ENCODE measurements at regions not wholly inside any gene's neighbourhood (a gene's known extent, or its start where the extent isn't known, plus 50 kb on each side); places are given as distances from the start of the nearest gene placed in this dataset.

- DNase-seq, result no peak
These were observed 319.6 kb downstream of the GPATCH2 start for GRCh38 chr1:217311269-217311668.

- no peak for DNase-seq
These were observed 349.6 kb downstream of the GPATCH2 start for GRCh38 chr1:217281332-217281731.

DNA sequence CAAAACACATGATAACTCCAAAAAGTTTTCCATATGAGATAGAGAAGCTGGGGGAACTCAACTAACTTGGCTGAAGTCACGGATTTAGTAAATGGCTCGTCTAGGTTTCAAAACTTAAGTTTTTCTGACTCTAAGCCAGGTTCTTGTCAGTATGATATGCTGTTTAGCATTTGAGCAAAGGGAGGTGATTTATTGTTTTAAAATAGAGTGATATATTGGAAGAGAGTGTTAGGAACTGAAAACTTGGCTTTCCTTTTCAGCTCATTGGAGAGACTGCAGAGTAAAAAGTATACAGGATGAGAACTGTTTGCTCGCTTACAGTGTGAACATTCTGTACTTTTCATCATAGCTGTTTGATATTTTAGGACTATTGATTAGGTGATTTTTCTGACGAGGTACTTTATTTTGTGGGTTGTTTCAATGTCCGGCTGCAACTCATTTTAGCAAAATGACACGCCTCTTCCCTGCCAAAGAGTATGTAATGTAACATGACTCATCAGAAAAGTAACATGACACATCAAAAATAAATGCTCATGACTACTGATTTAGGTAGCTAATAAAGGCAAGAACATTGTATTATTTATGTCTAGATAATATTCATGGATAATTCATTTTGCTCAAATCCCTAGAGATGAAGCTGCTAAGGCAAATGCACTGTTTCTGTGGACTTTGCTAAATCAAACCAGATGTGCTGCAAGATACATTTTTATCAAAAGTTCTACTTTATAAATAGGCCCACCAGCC lies 355.1 kb downstream of the GPATCH2 start:
- DNase-seq, result no peak

GRCh38 chr1:217274927-217275654 lies 355.8 kb downstream of the GPATCH2 start:
- no peak for DNase-seq

DNA sequence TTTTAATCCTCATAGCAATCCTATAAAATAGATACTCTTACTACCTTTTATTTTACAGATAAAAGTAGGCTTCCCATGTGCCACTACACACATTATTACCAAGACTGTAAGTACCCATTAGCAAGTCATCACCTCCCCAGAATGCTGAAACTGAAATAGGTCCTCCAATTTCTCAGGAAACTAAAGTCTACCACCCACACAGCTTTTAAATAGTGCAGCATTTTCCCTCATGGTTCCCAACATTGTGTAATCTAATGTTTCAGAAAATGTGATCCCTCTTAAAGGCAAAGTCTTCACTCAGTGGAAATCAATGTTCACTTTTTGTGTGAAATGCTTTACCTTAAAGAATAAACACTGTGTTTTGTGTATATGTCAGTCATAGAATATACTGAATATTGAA lies 356.5 kb downstream of the GPATCH2 start:
- no peak for DNase-seq

- no peak for DNase-seq
These were observed 357.0 kb downstream of the GPATCH2 start for GRCh38 chr1:217273866-217274265.

GRCh38 chr1:217272385-217272784 lies 358.5 kb downstream of the GPATCH2 start:
- DNase-seq, result no peak

GRCh38 chr1:217270101-217270500 lies 360.8 kb downstream of the GPATCH2 start:
- no peak for DNase-seq

DNA sequence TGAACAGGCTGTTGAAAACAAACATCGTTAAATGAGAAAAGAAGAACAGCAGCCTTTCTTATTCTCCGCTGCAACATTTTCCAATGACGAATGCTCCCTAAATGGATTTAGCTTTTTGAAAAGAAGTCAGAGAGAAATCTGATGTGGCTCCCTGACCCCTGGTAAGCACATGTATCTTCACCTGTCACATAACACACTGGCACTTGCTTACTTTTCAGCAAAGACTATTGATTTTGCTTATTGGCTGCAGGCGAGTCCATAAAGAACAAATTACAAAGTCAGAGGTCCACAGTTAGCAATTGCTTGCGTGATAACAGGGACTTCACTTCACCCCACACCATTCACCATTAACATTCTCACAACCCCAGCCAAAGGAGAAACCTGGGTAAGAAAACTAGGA lies 362.8 kb downstream of the GPATCH2 start:
- no peak for DNase-seq

DNA sequence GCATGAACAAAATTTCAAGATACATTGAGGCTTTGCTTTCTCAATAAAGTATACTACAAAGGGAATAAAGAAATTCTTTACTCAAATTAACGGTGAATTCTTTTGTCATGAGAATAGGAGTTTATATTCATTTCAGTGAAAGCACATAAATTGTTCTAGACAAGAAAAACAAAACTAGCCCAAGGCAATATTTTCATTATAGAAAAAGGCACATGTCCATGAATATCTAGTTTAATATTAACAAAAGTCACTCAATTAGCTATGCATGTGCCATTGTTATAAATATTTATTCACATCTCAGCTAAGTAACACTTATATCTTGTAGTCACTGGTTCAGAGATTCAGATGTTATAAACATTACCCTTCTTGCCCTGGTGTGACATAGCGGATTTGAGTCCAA lies 369.3 kb downstream of the GPATCH2 start:
- no peak for DNase-seq

- DNase-seq, result no peak
These were observed 370.2 kb downstream of the GPATCH2 start for GRCh38 chr1:217260676-217261075.

GRCh38 chr1:217253985-217254384 lies 376.9 kb downstream of the GPATCH2 start:
- DNase-seq, result no peak

- no peak for DNase-seq
These were observed 377.5 kb downstream of the GPATCH2 start for GRCh38 chr1:217253351-217253750.

DNA sequence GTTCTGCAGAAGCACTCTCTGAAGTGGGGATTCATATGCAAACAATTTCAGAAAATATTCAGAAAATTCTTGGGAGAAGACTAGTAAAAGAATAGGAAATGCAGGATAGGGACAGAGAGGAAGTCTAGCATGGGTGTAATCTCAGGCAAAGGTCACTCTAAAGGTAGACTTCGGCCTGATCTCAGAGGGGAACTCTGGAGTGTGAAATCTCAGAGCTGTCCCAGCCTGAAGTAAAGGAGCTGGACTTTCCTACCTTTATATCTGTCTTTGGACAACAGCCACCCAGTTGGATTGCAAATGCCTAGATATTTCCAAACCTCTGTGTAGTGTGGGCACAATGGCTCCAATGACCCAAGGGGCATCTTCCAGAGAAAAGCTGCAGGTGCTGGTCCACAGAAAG lies 379.8 kb downstream of the GPATCH2 start:
- no peak for DNase-seq

DNA sequence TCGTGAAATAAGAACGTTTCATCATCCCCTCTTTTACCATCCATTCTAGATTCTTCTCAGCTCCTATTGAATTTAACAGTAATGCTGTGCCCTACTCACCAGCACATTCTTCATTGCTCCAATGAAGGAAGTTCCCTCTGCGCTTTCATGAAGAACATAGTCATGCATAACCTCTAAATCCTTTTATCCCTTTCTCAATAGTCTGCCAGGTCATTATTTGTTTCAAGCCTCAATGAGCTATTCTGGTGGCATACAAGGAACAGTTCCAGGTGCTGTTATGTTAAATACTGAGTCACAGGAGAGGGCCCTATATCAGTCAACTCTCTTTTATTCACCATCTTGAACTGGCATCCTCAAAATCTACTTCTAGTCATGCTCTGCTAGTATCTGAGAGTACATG lies 381.0 kb downstream of the GPATCH2 start:
- no peak for DNase-seq

DNA sequence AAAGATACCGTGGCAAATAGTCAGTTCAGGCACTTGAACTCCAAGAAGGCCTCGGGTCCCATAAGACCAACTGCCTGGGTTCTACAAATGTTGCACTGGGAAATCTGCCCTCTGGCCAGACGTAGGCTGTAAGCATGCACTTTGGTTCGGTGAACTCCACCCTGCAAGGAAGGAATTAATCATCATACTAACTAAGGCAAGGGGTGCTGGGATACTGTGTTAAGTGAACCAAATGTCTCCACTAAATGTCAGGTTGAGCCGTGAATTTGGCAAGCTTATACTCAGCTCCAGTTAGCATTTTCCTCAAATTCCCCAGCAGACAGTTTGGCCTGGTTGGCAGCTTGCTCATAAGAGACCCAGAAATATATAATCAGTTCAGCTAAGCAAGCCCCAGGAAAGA lies 385.9 kb downstream of the GPATCH2 start:
- DNase-seq, result no peak

GRCh38 chr1:217240656-217241055 lies 390.2 kb downstream of the GPATCH2 start:
- no peak for DNase-seq

DNA sequence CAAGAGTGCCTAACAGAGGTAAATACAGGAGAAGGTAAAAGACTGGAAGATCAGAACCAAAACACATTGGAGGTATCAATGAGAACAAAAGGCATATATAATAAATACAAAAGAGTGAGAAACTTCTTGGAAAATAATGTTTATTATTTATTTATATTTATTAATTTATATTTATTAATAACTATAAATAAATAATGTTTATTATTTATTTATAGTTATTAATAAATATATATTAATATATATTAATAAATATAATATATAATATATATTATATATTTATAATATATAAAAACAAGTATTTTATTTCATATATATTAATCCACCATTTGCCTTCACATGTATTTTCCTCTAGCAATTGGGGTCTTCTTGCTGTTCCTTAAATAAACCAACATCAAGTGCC lies 391.9 kb downstream of the GPATCH2 start:
- no peak for DNase-seq

GRCh38 chr1:217230412-217230811 lies 400.5 kb downstream of the GPATCH2 start:
- DNase-seq, result no peak

DNA sequence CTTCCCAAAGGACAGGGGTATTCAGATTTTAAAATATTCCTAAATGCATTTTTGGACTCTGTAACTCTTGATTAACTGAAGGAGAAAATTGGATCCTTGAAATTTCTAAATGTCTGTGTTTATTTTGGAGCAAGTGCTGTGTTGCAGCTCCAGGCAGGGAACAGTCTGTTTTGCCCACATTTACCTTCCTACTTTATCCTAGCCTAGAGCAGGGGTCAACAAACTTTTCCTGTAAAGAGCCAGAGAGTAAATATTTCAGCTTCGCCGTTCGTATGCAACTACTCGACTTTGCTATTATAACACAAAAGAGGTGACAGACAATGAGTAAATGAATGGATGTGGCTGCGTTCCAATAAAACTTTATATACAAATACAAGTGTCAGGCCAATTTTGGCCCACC lies 402.2 kb downstream of the GPATCH2 start:
- DNase-seq, result no peak

DNA sequence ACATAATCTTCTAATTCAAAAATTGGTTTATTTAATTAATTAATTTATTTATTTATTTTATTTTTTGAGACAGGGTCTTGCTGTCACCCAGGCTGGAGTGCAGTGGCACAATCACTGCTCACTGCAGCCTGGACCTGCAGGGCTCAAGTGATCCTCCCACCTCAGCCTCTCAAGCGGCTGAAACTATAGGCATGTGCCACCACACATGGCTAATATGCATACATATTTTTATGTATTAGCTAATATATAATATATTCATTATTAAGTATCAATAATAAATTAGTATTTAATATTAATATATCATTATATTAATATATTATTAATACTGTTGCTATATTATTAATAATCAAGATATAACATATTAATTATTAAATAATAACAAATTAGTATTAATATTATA lies 406.7 kb downstream of the GPATCH2 start:
- DNase-seq, result no peak

DNA sequence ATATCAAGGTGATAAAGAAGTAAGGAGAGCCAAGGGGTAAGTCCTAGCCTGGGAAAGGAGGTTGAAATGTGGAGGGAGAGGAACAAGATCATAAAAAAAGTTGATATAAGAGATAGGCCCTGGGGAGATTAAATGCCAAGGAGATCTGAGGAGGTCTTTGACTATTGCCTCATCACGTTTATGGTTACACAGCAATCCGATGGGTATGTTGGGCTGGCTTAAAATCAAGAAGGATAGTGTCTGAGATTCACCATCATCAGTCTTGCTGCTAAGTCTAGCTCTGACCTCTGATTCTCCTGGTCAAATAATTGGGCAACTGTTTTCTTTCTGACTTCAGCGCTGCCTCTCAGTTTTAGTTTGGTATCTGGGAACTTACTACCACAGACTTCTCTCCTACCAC lies 416.3 kb downstream of the GPATCH2 start:
- no peak for DNase-seq

DNA sequence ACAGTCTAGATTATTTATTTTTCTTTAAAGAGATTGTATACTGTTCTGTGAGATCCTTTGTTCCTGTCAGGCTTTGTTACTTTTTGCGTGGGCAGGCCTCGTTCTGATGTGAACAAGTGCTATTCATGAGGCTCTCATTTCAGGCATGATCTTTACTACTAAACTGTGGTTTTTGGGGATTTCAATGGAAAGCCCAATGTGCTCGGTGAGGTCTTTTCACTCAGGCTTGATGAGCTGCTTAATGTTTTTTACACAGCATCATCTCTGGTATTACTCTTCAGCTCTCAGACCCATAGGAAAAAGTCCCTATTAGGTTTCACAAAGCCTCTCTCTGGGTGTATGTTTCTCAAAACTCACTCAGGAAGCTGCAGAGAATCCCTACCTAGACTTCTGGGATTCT lies 419.4 kb downstream of the GPATCH2 start:
- no peak for DNase-seq

DNA sequence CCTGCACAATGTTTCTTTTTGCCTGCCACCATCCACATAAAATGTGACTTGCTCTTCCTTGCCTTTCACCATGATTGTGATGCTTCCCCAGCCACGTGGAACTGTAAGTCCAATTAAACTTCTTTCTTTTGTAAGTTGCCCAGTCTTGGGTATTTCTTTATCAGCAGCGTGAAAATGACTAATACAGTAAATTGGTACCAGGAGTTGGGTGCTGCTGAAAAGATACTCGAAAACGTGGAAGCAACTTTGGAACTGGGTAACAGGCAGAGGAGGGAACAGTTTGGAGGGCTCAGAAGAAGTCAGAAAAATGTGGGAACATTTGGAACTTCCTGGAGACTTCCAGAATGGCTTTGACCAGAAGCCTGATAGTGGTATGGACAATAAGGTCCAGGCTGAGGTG lies 425.3 kb downstream of the GPATCH2 start:
- no peak for DNase-seq

- DNase-seq, result no peak
These were observed 434.3 kb downstream of the GPATCH2 start for GRCh38 chr1:217196616-217197015.

Data from NCI-H1105 treated with DMSO at 0.1 percent for 48 hours (cell line).